ENCODE measurements at regions not wholly inside any gene's neighbourhood (a gene's known extent, or its start where the extent isn't known, plus 50 kb on each side); places are given as distances from the start of the nearest gene placed in this dataset.

- Histone ChIP-seq H3K27ac (ENCODE audit: control insufficient read depth, insufficient read depth) (no peak overlapping the region), H3K4me1 (ENCODE audit: control insufficient read depth, insufficient read depth, low read length) (no peaks in the 10 kb centered on the region), H4K20me1 (ENCODE audit: control insufficient read depth, insufficient read depth) (no peaks in the 10 kb centered on the region), H3K4me2 (ENCODE audit: control insufficient read depth, insufficient read depth) (no peak overlapping the region), H3K36me3 (ENCODE audit: control insufficient read depth in 2 of 2, insufficient read depth in 2 of 2, low read length in 1 of 2) (no peaks in the 10 kb centered on the region), H3K9me3 (replicated peaks; ENCODE audit: control insufficient read depth, insufficient read depth, low read length) (no peaks in the 10 kb centered on the region), H3K4me3 (no peak overlapping the region), H3K9ac (ENCODE audit: control insufficient read depth, insufficient read depth, low read length) (no peak overlapping the region), H3K27me3 (replicated peaks in 1 of 2; ENCODE audit: control insufficient read depth in 2 of 2, insufficient read depth in 2 of 2, low read length in 1 of 2) (no peaks in the 10 kb centered on the region), H2AFZ (ENCODE audit: control insufficient read depth, low read depth, low read length) (no peak overlapping the region), H3K79me2 (ENCODE audit: control insufficient read depth, insufficient read depth, low read length) (no peaks in the 10 kb centered on the region)
- in situ Hi-C loops (cut with MboI) (no loop called here), intact Hi-C loops (cut with micrococcal nuclease; ENCODE audit: unreplicated experiment) (no loop called here)
- POLR2A ChIA-PET, result no interaction called here
- TF ChIP-seq GABPA (IDR thresholded peaks at IDR 0.05; ENCODE audit: low read depth), result no peak
- no peak for TF ChIP-seq BACH1 (IDR thresholded peaks at IDR 0.05; ENCODE audit: borderline replicate concordance)
- TF ChIP-seq ZBED1 (IDR thresholded peaks at IDR 0.05; ENCODE audit: borderline replicate concordance), result no peak
- no peak for TF ChIP-seq NFYB (IDR thresholded peaks at IDR 0.05; ENCODE audit: insufficient read depth, low read depth, low read length)
- no peak for TF ChIP-seq POU2F2 (IDR thresholded peaks at IDR 0.05; ENCODE audit: borderline replicate concordance, low read depth, low read length)
- TF ChIP-seq HDAC6 (IDR thresholded peaks at IDR 0.05; ENCODE audit: unreplicated experiment), result no peak
- no peak for TF ChIP-seq ZBTB33 (IDR thresholded peaks at IDR 0.05)
- WGBS (ENCODE audit: insufficient coverage, insufficient replicate concordance, low lambda C conversion rate, missing lambda C conversion rate), result 2% methylated on average over 2 of the region's 2 CpGs
- ATAC-seq (no peak), DNase-seq (ENCODE audit: low read depth, low spot score) (no peak), FAIRE-seq (no peak)
- RAD21 ChIA-PET (ENCODE audit: unreplicated experiment), result no interaction called here
- no TSS peak for BruUV-seq (replicated peaks)
- SMC1A ChIA-PET (ENCODE audit: uncharacterized antibody, unreplicated experiment), result interaction anchor here (0.7 kb wide), 1 partner anchor 1136 kb away, joined by 3 read pairs; no protein-coding TSS in a partner anchor
- CTCF ChIA-PET, result no interaction called here
Observed at GRCh38 chr4:110778521-110778920, 155.6 kb upstream of the PITX2 start.

- no peaks in the 10 kb centered on the region for H4K20me1 ChIP-seq (ENCODE audit: control insufficient read depth, insufficient read depth)
- 0% methylated on average over 1 of the region's 1 CpG for WGBS (ENCODE audit: insufficient coverage, insufficient replicate concordance, low lambda C conversion rate, missing lambda C conversion rate)
- FAIRE-seq, result no peak
- no peak overlapping the region for H3K9ac ChIP-seq (ENCODE audit: control insufficient read depth, insufficient read depth, low read length)
- BruUV-seq (replicated peaks), result no TSS peak
- in situ Hi-C loops (cut with MboI), result no loop called here
- no peak overlapping the region for H3K4me2 ChIP-seq (ENCODE audit: control insufficient read depth, insufficient read depth)
- H3K9me3 ChIP-seq (replicated peaks; ENCODE audit: control insufficient read depth, insufficient read depth, low read length), result no peaks in the 10 kb centered on the region
- ATAC-seq, result 0 out of 3 replicates have a peak, but pooled peaks have one; percentile 26
- CTCF ChIA-PET, result no interaction called here
- no peaks in the 10 kb centered on the region for H3K79me2 ChIP-seq (ENCODE audit: control insufficient read depth, insufficient read depth, low read length)
- no peaks in the 10 kb centered on the region for H3K4me1 ChIP-seq (ENCODE audit: control insufficient read depth, insufficient read depth, low read length)
- H3K4me3 ChIP-seq, result no peak overlapping the region
- DNase-seq (ENCODE audit: low read depth, low spot score), result no peak
- SMC1A ChIA-PET (ENCODE audit: uncharacterized antibody, unreplicated experiment), result no interaction called here
- H3K36me3 ChIP-seq (ENCODE audit: control insufficient read depth in 2 of 2, insufficient read depth in 2 of 2, low read length in 1 of 2), result no peaks in the 10 kb centered on the region
- intact Hi-C loops (cut with micrococcal nuclease; ENCODE audit: unreplicated experiment), result no loop called here
- TF ChIP-seq POLR2AphosphoS5 (IDR thresholded peaks at IDR 0.05; ENCODE audit: low read length) (no peak), BCL3 (IDR thresholded peaks at IDR 0.05; ENCODE audit: borderline replicate concordance, insufficient read depth, low read depth, low read length, poor library complexity, severe bottlenecking) (no peak), EGR1 (IDR thresholded peaks at IDR 0.05; ENCODE audit: borderline replicate concordance in 1 of 2, low read depth in 2 of 2, low read length in 2 of 2) (no peak), GABPA (IDR thresholded peaks at IDR 0.05; ENCODE audit: low read depth) (no peak), IRF4 (IDR thresholded peaks at IDR 0.05; ENCODE audit: low read depth, low read length) (no peak), SPI1 (IDR thresholded peaks at IDR 0.05; ENCODE audit: borderline replicate concordance, insufficient read depth, low read depth, low read length) (peak; percentile 79)
- H2AFZ ChIP-seq (ENCODE audit: control insufficient read depth, low read depth, low read length), result no peak overlapping the region
- RAD21 ChIA-PET (ENCODE audit: unreplicated experiment), result no interaction called here
- no peaks in the 10 kb centered on the region for H3K27me3 ChIP-seq (replicated peaks in 1 of 2; ENCODE audit: control insufficient read depth in 2 of 2, insufficient read depth in 2 of 2, low read length in 1 of 2)
- POLR2A ChIA-PET, result interaction anchor here (0.6 kb wide), 1 partner anchor 779 kb away, joined by 5 read pairs; no protein-coding TSS in a partner anchor
- no peak overlapping the region for H3K27ac ChIP-seq (ENCODE audit: control insufficient read depth, insufficient read depth)
Observed at GRCh38 chr4:110780538-110780937, 157.7 kb upstream of the PITX2 start.
